Globus pallidus (tissue), 1 donor: ENCODE measurements at regions not wholly inside any gene's neighbourhood (a gene's known extent, or its start where the extent isn't known, plus 50 kb on each side); places are given as distances from the start of the nearest gene placed in this dataset.

ENCODE experiments used
- DNase-seq: peaks from one replicate; pipeline ENCODE4 v3.0.0-alpha.2; 2015; ENCODE audit warnings: low spot score

GRCh38 chr22:47795477-47796127 lies 1033.2 kb downstream of the TBC1D22A start:
- DNase-seq, result no peak

- DNase-seq, result no peak
These were observed 1032.4 kb downstream of the TBC1D22A start for GRCh38 chr22:47794851-47795250.

GRCh38 chr22:47793304-47794101 lies 1031.1 kb downstream of the TBC1D22A start:
- DNase-seq, result no peak

GRCh38 chr22:47789171-47789570 lies 1026.7 kb downstream of the TBC1D22A start:
- no peak for DNase-seq

GRCh38 chr22:47788461-47788860 lies 1026.0 kb downstream of the TBC1D22A start:
- no peak for DNase-seq

- no peak for DNase-seq
These were observed 1025.2 kb downstream of the TBC1D22A start for GRCh38 chr22:47787501-47788227.

- DNase-seq, result no peak
These were observed 1024.3 kb downstream of the TBC1D22A start for GRCh38 chr22:47786650-47787290.

- DNase-seq, result no peak
These were observed 1022.5 kb downstream of the TBC1D22A start for GRCh38 chr22:47784991-47785390.

GRCh38 chr22:47784367-47784983 lies 1022.0 kb downstream of the TBC1D22A start:
- DNase-seq, result no peak

- no peak for DNase-seq
These were observed 1021.2 kb downstream of the TBC1D22A start for GRCh38 chr22:47783433-47784366.

GRCh38 chr22:47782328-47783075 lies 1020.1 kb downstream of the TBC1D22A start:
- no peak for DNase-seq

GRCh38 chr22:47781427-47782111 lies 1019.1 kb downstream of the TBC1D22A start:
- no peak for DNase-seq

- no peak for DNase-seq
These were observed 1018.6 kb downstream of the TBC1D22A start for GRCh38 chr22:47781024-47781423.

- no peak for DNase-seq
These were observed 1017.9 kb downstream of the TBC1D22A start for GRCh38 chr22:47780281-47780875.

- no peak for DNase-seq
These were observed 1017.0 kb downstream of the TBC1D22A start for GRCh38 chr22:47779474-47779873.

- DNase-seq, result no peak
These were observed 1015.8 kb downstream of the TBC1D22A start for GRCh38 chr22:47778160-47778658.

GRCh38 chr22:47777426-47777825 lies 1015.0 kb downstream of the TBC1D22A start:
- DNase-seq, result no peak

- no peak for DNase-seq
These were observed 1013.9 kb downstream of the TBC1D22A start for GRCh38 chr22:47776329-47776728.

- DNase-seq, result no peak
These were observed 1013.2 kb downstream of the TBC1D22A start for GRCh38 chr22:47775686-47776085.
